ENCODE measurements at regions not wholly inside any gene's neighbourhood (a gene's known extent, or its start where the extent isn't known, plus 50 kb on each side); places are given as distances from the start of the nearest gene placed in this dataset.
"Not testable (repeated sequence)": the region's sequence is repeated elsewhere in the genome, so short reads cannot be mapped to it uniquely, and the experiment has no call there.

GRCh38 chr3:81869382-81869781 is 107.9 kb upstream of the GBE1 start:
- no peak for DNase-seq (ENCODE audit: low read depth)
- no peak overlapping the region for H3K4me3 ChIP-seq (ENCODE audit: low read depth, low read length)
- in situ Hi-C loops (cut with HindIII; ENCODE audit: low sequenced_read_pairs), result no loop called here
- TF ChIP-seq, protein P1, sequence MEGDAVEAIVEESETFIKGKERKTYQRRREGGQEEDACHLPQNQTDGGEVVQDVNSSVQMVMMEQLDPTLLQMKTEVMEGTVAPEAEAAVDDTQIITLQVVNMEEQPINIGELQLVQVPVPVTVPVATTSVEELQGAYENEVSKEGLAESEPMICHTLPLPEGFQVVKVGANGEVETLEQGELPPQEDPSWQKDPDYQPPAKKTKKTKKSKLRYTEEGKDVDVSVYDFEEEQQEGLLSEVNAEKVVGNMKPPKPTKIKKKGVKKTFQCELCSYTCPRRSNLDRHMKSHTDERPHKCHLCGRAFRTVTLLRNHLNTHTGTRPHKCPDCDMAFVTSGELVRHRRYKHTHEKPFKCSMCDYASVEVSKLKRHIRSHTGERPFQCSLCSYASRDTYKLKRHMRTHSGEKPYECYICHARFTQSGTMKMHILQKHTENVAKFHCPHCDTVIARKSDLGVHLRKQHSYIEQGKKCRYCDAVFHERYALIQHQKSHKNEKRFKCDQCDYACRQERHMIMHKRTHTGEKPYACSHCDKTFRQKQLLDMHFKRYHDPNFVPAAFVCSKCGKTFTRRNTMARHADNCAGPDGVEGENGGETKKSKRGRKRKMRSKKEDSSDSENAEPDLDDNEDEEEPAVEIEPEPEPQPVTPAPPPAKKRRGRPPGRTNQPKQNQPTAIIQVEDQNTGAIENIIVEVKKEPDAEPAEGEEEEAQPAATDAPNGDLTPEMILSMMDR (IDR thresholded peaks at IDR 0.05; ENCODE audit: low read depth, low read length, missing control alignments), result no peak

GRCh38 chr3:81868597-81868996 is 107.2 kb upstream of the GBE1 start:
- no peak for DNase-seq (ENCODE audit: low read depth)
- no peak overlapping the region for H3K4me3 ChIP-seq (ENCODE audit: low read depth, low read length)
- TF ChIP-seq, protein P1 (IDR thresholded peaks at IDR 0.05; ENCODE audit: low read depth, low read length, missing control alignments), result no peak
- in situ Hi-C loops (cut with HindIII; ENCODE audit: low sequenced_read_pairs), result no loop called here

GRCh38 chr3:81867875-81868274 is 106.4 kb upstream of the GBE1 start:
- TF ChIP-seq, protein P1 (IDR thresholded peaks at IDR 0.05; ENCODE audit: low read depth, low read length, missing control alignments), result no peak
- DNase-seq (ENCODE audit: low read depth), result no peak
- in situ Hi-C loops (cut with HindIII; ENCODE audit: low sequenced_read_pairs), result no loop called here
- no peak overlapping the region for H3K4me3 ChIP-seq (ENCODE audit: low read depth, low read length)

DNA sequence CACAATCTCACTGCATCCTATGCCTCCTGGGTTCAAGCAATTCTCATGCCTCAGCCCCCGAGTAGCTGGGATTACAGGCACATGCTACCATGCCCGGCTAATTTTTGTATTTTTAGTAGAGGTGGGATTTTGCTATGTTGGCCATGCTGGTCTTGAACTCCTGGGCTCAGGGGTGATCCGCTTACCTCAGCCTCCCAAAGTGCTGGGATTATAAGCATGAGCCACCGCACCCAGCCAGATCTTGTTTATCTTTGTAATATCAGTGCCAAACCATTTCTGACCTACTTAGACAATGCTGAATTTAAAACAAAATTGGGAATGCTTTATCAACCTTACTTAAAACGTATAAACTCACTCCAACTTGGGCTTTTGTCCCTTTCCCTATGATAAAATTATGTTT is 103.7 kb upstream of the GBE1 start:
- DNase-seq (ENCODE audit: low read depth); H3K4me3 ChIP-seq (ENCODE audit: low read depth, low read length); in situ Hi-C loops (cut with HindIII; ENCODE audit: low sequenced_read_pairs): not testable (repeated sequence)

- TF ChIP-seq, protein P1 (IDR thresholded peaks at IDR 0.05; ENCODE audit: low read depth, low read length, missing control alignments), result no peak
- DNase-seq (ENCODE audit: low read depth), result no peak
- in situ Hi-C loops (cut with HindIII; ENCODE audit: low sequenced_read_pairs), result no loop called here
- no peak overlapping the region for H3K4me3 ChIP-seq (ENCODE audit: low read depth, low read length)
Observed at GRCh38 chr3:81864272-81864671, 102.8 kb upstream of the GBE1 start.

- in situ Hi-C loops (cut with HindIII; ENCODE audit: low sequenced_read_pairs), result no loop called here
- TF ChIP-seq, protein P1 (IDR thresholded peaks at IDR 0.05; ENCODE audit: low read depth, low read length, missing control alignments), result no peak
- no peak overlapping the region for H3K4me3 ChIP-seq (ENCODE audit: low read depth, low read length)
- DNase-seq (ENCODE audit: low read depth), result no peak
Observed at GRCh38 chr3:81863756-81864155, 102.3 kb upstream of the GBE1 start.

GRCh38 chr3:81861593-81861992 is 100.1 kb upstream of the GBE1 start:
- in situ Hi-C loops (cut with HindIII; ENCODE audit: low sequenced_read_pairs), result no loop called here
- no peak overlapping the region for H3K4me3 ChIP-seq (ENCODE audit: low read depth, low read length)
- TF ChIP-seq, protein P1 (IDR thresholded peaks at IDR 0.05; ENCODE audit: low read depth, low read length, missing control alignments), result no peak
- no peak for DNase-seq (ENCODE audit: low read depth)
